A673 (cell line): ENCODE measurements at regions not wholly inside any gene's neighbourhood (a gene's known extent, or its start where the extent isn't known, plus 50 kb on each side); places are given as distances from the start of the nearest gene placed in this dataset.

ENCODE experiments used
- EZH2 ChIP-seq: fragments of 200-600 bp; sonication (generic); IDR thresholded peaks from 2 replicates; pipeline ENCODE4 v1.6.1; 2017; ENCODE audit warnings: borderline replicate concordance, low read depth, mild to moderate bottlenecking, mixed read lengths, antibody characterized with exemption, low read length; ENCODE audit not compliant: poor library complexity, severe bottlenecking
- TF ChIP-seq, protein P1 (sequence below): fragments of 300-800, 200-600 bp; sonication (generic); conservative IDR thresholded peaks from 2 replicates; pipeline ENCODE4 v1.5.1; 2017; ENCODE audit warnings: low read depth, mild to moderate bottlenecking, antibody characterized with exemption, low read length, moderate library complexity, mixed read lengths

DNA sequence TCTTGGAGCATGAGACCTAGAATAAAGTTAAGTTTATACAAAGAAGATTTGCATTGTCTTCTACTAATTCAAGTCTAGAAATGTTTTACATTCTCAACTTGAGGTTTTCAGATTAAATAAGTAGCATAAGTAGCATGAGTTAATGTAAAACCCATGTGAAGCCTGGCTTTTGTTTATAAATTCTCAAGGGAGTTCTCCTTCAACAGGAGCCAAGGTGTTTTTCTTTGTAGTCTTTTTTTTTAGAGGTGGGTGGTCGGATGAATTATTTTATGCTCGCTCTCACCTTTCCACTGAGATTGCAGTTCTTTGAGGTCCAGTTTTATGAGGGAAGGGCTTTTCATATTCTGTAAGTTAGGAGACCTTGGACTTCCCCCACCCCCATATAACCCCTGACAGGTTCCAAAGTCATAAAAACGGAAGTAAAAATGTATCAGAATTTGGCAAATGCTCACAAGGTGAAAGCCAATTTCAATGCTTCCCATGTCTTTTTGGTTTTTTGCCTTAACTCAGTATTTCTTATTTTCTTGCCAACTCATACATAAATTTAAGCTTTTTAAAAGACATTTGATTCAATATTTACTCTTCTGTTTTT lies 244.3 kb upstream of the ASCC3 start:
- TF ChIP-seq, protein P1, sequence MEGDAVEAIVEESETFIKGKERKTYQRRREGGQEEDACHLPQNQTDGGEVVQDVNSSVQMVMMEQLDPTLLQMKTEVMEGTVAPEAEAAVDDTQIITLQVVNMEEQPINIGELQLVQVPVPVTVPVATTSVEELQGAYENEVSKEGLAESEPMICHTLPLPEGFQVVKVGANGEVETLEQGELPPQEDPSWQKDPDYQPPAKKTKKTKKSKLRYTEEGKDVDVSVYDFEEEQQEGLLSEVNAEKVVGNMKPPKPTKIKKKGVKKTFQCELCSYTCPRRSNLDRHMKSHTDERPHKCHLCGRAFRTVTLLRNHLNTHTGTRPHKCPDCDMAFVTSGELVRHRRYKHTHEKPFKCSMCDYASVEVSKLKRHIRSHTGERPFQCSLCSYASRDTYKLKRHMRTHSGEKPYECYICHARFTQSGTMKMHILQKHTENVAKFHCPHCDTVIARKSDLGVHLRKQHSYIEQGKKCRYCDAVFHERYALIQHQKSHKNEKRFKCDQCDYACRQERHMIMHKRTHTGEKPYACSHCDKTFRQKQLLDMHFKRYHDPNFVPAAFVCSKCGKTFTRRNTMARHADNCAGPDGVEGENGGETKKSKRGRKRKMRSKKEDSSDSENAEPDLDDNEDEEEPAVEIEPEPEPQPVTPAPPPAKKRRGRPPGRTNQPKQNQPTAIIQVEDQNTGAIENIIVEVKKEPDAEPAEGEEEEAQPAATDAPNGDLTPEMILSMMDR: no peak
- no peak for TF ChIP-seq EZH2
